ENCODE measurements at regions not wholly inside any gene's neighbourhood (a gene's known extent, or its start where the extent isn't known, plus 50 kb on each side); places are given as distances from the start of the nearest gene placed in this dataset.

GRCh38 chr7:42858570-42858969 is 53.3 kb downstream of the C7orf25 start:
- no peak for DNase-seq (ENCODE audit: low read depth, low spot score)

GRCh38 chr7:42856605-42856987 is 55.3 kb downstream of the C7orf25 start:
- no peak for DNase-seq (ENCODE audit: low read depth, low spot score)

GRCh38 chr7:42854571-42855118 is 57.2 kb downstream of the C7orf25 start:
- no peak for DNase-seq (ENCODE audit: low read depth, low spot score)

- DNase-seq (ENCODE audit: low read depth, low spot score), result no peak
Measured at GRCh38 chr7:42852531-42852930, 59.3 kb downstream of the C7orf25 start.

- no peak for DNase-seq (ENCODE audit: low read depth, low spot score)
Measured at GRCh38 chr7:42843205-42843800, 68.6 kb downstream of the C7orf25 start.

GRCh38 chr7:42834676-42835075 is 77.2 kb downstream of the C7orf25 start:
- no peak for DNase-seq (ENCODE audit: low read depth, low spot score)

- no peak for DNase-seq (ENCODE audit: low read depth, low spot score)
Measured at GRCh38 chr7:42833411-42833810, 78.5 kb downstream of the C7orf25 start.

GRCh38 chr7:42832667-42833066 is 79.2 kb downstream of the C7orf25 start:
- no peak for DNase-seq (ENCODE audit: low read depth, low spot score)

- no peak for DNase-seq (ENCODE audit: low read depth, low spot score)
Measured at GRCh38 chr7:42831718-42832522, 80.0 kb downstream of the C7orf25 start.

GRCh38 chr7:42831006-42831717 is 80.7 kb downstream of the C7orf25 start:
- no peak for DNase-seq (ENCODE audit: low read depth, low spot score)

GRCh38 chr7:42812779-42813178 is 99.1 kb downstream of the C7orf25 start:
- no peak for DNase-seq (ENCODE audit: low read depth, low spot score)

GRCh38 chr7:42805601-42806000 is 106.3 kb downstream of the C7orf25 start:
- no peak for DNase-seq (ENCODE audit: low read depth, low spot score)

GRCh38 chr7:42794673-42795072 is 117.2 kb downstream of the C7orf25 start:
- no peak for DNase-seq (ENCODE audit: low read depth, low spot score)

- no peak for DNase-seq (ENCODE audit: low read depth, low spot score)
Measured at GRCh38 chr7:42792841-42793240, 119.0 kb downstream of the C7orf25 start.

GRCh38 chr7:42790196-42790595 is 121.7 kb downstream of the C7orf25 start:
- no peak for DNase-seq (ENCODE audit: low read depth, low spot score)

GRCh38 chr7:42774436-42774835 is 137.4 kb downstream of the C7orf25 start:
- DNase-seq (ENCODE audit: low read depth, low spot score), result no peak

GRCh38 chr7:42770114-42770513 is 141.8 kb downstream of the C7orf25 start:
- no peak for DNase-seq (ENCODE audit: low read depth, low spot score)

GRCh38 chr7:42768045-42768444 is 143.8 kb downstream of the C7orf25 start:
- no peak for DNase-seq (ENCODE audit: low read depth, low spot score)

GRCh38 chr7:42766782-42767423 is 145.0 kb downstream of the C7orf25 start:
- no peak for DNase-seq (ENCODE audit: low read depth, low spot score)

GRCh38 chr7:42765931-42766330 is 145.9 kb downstream of the C7orf25 start:
- DNase-seq (ENCODE audit: low read depth, low spot score), result no peak

GRCh38 chr7:42763137-42763551 is 148.7 kb downstream of the C7orf25 start:
- no peak for DNase-seq (ENCODE audit: low read depth, low spot score)

- DNase-seq (ENCODE audit: low read depth, low spot score), result no peak
Measured at GRCh38 chr7:42761486-42761885, 150.4 kb downstream of the C7orf25 start.

Data from smooth muscle cell of the brain vasculature (primary cell).